Medulla oblongata (tissue), 1 donor: ENCODE measurements at regions not wholly inside any gene's neighbourhood (a gene's known extent, or its start where the extent isn't known, plus 50 kb on each side); places are given as distances from the start of the nearest gene placed in this dataset.
"Not testable (repeated sequence)": the region's sequence is repeated elsewhere in the genome, so short reads cannot be mapped to it uniquely, and the experiment has no call there.

Experiments
- DNase-seq: peaks from one replicate; pipeline ENCODE4 v3.0.0-alpha.2; 2015; ENCODE audit errors: extremely low spot score

GRCh38 chr14:84042992-84043391, 1487.0 kb upstream of the FLRT2 start:
- no peak for DNase-seq

GRCh38 chr14:84064316-84065125, 1465.4 kb upstream of the FLRT2 start:
- DNase-seq = no peak

- DNase-seq = no peak
These were observed 1464.1 kb upstream of the FLRT2 start for GRCh38 chr14:84065811-84066210.

DNA sequence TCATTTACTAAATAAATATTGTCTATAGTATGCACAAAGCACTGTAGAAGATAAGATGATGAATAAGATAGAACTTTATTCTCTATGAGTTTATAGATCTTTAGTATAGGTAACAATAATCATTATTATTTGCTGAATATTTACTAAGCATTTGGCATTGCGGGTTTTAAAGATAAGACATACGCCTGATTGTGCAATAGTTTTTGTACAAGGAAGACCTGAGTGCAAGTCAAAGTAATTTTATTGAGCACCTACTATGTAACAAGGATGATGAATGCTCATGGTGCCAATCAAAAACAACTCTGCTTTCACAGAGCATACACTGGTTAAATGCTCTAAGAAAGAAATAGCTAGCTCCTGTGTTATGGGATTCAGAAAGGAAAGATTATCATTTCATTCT, 1461.7 kb upstream of the FLRT2 start:
- no peak for DNase-seq

DNA sequence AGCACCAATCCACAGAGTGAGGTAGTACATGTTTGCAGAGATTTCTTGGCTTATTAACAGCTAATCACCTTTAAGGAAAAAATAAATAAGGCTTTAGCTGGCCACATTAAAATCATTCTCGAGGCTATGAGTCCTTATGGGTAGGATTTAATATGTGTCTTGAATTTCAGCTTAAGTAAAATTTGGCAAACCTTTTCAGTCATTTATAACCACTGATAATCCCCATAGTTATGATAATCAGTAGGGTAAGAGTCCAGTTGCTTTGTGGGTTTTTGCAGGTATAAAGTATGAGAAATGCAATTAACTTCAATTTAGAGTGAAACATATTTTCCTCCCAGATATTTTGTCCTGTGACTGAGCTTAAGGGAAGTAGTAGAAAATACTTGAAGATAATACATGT, 1458.9 kb upstream of the FLRT2 start:
- no peak for DNase-seq

DNA sequence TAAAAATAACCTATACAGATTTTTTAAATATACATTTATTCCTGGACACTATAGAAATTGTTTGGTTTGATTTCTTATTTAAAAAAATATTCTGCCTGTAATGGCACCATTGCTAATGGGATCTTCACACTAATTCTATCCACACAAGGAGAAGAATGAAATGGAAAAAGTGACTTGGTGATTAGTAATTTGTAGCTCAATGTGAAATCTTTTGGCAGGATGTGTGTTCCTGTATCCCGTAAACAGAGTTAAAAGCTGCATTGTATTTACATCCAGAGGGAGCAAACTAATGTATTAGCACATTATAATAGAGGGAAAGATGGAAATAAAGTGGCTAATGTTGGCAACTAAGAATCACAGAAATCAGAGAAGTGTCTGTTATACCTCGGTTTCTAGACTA, 1455.3 kb upstream of the FLRT2 start:
- no peak for DNase-seq

- DNase-seq = no peak
These were observed 1449.0 kb upstream of the FLRT2 start for GRCh38 chr14:84080944-84081343.

DNA sequence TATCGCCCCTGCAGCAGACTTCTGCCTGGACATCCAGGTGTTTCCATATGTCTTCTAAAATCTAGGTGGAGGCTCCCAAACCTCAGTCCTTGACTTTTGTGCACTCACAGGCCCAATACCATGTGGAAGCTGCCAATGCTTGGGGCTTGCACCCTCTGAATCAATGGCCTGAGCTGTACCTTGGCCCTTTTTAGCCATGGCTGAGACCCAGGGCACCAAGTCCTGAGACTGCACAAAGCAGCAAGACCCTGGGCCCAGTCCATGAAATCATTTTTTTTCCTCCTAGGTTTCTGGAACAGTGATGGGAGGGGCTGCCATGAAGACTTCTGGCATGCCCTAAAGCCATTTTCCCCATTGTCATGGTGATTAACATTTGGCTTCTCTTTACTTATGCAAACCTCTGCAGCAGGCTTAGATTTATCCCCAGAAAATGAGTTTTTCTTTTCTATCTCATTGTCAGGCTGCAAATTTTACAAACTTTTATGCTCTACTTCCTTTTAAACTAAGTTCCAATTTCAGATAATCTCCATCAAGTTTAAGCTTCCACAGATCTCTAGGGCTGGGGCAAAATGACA, 1445.8 kb upstream of the FLRT2 start:
- DNase-seq = no peak

- DNase-seq = no peak
These were observed 1444.5 kb upstream of the FLRT2 start for GRCh38 chr14:84085493-84085892.

GRCh38 chr14:84086714-84087113, 1443.2 kb upstream of the FLRT2 start:
- no peak for DNase-seq

DNA sequence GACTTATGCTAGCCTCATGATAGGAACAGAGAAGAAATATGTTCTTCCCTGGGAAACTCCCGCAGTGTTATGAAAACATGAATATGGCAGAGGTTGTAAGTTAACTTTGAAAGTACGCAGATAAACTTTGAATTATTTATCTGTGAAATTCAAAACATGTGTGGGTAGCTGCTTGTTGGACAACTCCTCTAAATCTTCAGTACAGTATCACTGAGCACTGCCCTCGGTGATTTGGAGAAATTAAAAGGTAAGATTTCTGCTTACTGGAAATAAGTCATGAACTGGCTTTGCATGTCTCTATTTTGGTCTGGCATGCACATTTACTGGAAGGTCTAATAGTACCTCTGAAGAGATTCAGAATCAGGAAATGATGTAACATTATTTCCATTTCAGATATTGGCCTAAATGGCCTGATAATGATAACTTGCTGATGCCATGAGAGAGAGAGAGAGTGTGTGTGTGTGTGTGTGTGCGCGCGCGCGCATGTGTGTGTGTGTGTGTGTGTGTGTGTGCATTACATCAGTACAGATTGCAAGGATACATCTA, 1441.9 kb upstream of the FLRT2 start:
- no peak for DNase-seq

DNA sequence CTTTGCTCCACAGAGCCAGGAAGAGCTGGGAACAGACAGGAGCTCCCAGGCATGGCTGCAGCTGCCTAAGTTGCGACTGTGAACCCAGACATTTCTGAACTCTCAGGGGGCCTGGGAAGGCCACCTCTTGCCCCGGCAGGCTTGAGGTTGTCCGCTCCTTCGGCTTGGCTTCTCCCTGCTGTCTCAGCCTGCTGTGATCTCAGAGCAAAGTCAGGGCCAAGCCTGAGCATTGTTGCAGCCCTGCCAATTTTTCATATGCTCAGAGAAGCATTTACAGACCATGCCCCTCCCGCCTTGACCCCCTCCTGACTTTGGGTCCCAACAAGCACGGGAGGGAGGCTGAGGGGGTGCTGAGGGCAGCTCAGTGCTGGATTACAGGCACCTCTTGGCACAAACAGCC, 1439.1 kb upstream of the FLRT2 start:
- DNase-seq = no peak

- no peak for DNase-seq
These were observed 1434.3 kb upstream of the FLRT2 start for GRCh38 chr14:84095681-84096080.

GRCh38 chr14:84098261-84098660, 1431.7 kb upstream of the FLRT2 start:
- DNase-seq = no peak

DNA sequence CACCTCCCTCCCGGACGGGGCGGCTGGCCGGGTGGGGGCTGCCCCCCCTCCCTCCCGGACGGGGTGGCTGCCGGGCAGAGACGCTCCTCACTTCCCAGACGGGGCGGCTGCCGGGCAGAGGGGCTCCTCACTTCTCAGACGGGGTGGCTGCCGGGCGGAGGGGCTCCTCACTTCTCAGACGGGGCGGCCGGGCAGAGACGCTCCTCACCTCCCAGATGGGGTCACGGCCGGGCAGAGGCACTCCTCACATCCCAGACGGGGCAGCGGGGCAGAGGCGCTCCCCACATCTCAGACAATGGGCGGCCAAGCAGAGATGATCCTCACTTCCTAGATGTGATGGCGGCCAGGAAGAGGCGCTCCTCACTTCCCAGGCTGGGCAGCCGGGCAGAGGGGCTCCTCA, 1430.4 kb upstream of the FLRT2 start:
- DNase-seq = not testable (repeated sequence)

GRCh38 chr14:84107835-84108343, 1422.1 kb upstream of the FLRT2 start:
- no peak for DNase-seq

- no peak for DNase-seq
These were observed 1421.0 kb upstream of the FLRT2 start for GRCh38 chr14:84108746-84109457.

- DNase-seq = no peak
These were observed 1417.4 kb upstream of the FLRT2 start for GRCh38 chr14:84112589-84112988.

DNA sequence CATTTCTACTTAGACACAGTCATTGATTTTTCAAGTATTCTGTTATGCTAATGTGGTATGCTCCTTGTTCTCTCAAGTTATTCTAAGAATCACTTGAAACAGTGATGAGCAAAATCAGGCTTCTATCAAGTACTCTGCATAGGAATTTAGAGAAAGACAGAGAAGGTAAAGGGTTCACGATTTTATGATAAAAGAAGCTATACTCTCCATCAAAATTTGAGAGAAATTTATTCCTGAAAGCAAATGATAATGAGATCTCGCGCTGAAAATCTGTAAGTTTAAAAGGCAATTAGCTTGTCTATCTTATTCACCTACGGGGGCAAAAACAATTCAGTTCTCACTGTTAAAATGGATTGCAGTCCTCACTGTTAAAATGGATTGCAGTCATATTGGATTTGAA, 1404.3 kb upstream of the FLRT2 start:
- no peak for DNase-seq

- DNase-seq = no peak
These were observed 1402.4 kb upstream of the FLRT2 start for GRCh38 chr14:84127495-84127894.

DNA sequence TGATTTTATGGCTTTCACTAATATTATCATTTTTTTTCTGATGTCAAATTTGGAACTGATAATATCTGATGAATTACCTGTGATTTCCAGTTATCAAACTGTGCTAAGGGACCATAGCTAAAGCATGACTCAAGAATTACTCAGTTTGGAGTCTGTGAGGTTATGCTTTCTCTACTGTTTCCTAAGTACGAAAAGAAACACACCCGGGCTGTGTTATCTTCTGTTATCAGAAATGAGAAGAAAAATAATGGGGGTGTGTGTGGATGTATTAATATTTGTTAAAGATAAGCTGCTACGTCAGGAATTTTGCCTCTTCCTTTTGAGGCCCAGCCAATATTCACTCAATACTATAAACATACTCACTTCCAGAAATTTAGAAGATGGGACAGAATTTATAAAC, 1401.9 kb upstream of the FLRT2 start:
- no peak for DNase-seq

DNA sequence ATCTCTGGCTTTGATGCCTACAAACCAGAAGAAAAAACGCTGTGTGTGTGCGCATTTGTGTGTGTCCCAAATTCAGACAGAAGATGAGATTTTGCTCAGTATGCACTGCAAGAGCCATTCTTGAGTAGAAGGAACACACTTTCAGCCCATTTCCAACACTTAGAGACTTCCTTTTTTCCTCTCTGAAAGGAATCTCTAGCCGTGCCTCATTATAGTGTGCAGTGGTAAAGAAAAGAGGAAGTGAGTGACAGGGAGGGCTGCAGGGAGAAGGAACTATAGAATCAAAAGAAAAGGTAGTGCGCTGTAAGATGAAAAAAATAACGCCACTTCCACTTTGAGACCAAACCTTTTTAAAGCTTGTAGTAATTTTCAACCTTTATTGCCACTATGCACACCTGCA, 1400.9 kb upstream of the FLRT2 start:
- DNase-seq = peak; percentile 74

GRCh38 chr14:84129941-84130340, 1400.0 kb upstream of the FLRT2 start:
- no peak for DNase-seq
